ENCODE measurements at regions not wholly inside any gene's neighbourhood (a gene's known extent, or its start where the extent isn't known, plus 50 kb on each side); places are given as distances from the start of the nearest gene placed in this dataset.

- 72% methylated on average over 2 of the region's 2 CpGs for WGBS
- H3K9me3 ChIP-seq (ENCODE audit: control insufficient read depth in 4 of 4, low read length in 3 of 4) = peaks cover 0 to 2% (median 0%) of the 10 kb centered on the region in 4 donors
- H3K9ac ChIP-seq (ENCODE audit: low read depth in 1 of 2, low read length in 2 of 2) = no peak overlapping the region
- H3K27me3 ChIP-seq (ENCODE audit: control insufficient read depth in 4 of 4, insufficient read depth in 4 of 4, low read length in 3 of 4) = no peaks in the 10 kb centered on the region
- H3K27ac ChIP-seq (ENCODE audit: low read depth in 1 of 2, low read length in 2 of 2) = no peak overlapping the region
- TF ChIP-seq, protein P1, sequence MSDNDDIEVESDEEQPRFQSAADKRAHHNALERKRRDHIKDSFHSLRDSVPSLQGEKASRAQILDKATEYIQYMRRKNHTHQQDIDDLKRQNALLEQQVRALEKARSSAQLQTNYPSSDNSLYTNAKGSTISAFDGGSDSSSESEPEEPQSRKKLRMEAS (IDR thresholded peaks at IDR 0.05) = no peak
- TF ChIP-seq HNF4G (IDR thresholded peaks at IDR 0.05) (no peak), FOXA1 (IDR thresholded peaks at IDR 0.05) (no peak), CTCF (IDR thresholded peaks at IDR 0.05; ENCODE audit: low read depth, low read length, missing input control) (no peak), SP1 (IDR thresholded peaks at IDR 0.05) (no peak), JUND (IDR thresholded peaks at IDR 0.05) (no peak), ZBTB33 (IDR thresholded peaks at IDR 0.05) (no peak), RAD21 (IDR thresholded peaks at IDR 0.05) (no peak), YY1 (IDR thresholded peaks at IDR 0.05) (no peak), HNF4A (conservative IDR thresholded peaks at IDR 0.05) (no peak), GABPA (IDR thresholded peaks at IDR 0.05 in 1 of 2, conservative IDR thresholded peaks at IDR 0.05 in 1 of 2) (no peak), RXRA (IDR thresholded peaks at IDR 0.05) (no peak), NR2F2 (IDR thresholded peaks at IDR 0.05) (no peak), EGR1 (IDR thresholded peaks at IDR 0.05; ENCODE audit: low read depth in 2 of 2) (no peak), FOXA2 (IDR thresholded peaks at IDR 0.05) (no peak), TAF1 (conservative IDR thresholded peaks at IDR 0.05) (no peak), REST (IDR thresholded peaks at IDR 0.05) (no peak)
- TF ChIP-seq, protein P2, sequence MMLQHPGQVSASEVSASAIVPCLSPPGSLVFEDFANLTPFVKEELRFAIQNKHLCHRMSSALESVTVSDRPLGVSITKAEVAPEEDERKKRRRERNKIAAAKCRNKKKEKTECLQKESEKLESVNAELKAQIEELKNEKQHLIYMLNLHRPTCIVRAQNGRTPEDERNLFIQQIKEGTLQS (IDR thresholded peaks at IDR 0.05) = no peak
- no peaks in the 10 kb centered on the region for H3K4me1 ChIP-seq (ENCODE audit: control insufficient read depth in 4 of 4, insufficient read depth in 4 of 4, low read length in 3 of 4)
- H3K4me3 ChIP-seq (ENCODE audit: low read depth in 1 of 3, low read length in 3 of 3) = no peak overlapping the region
- no peak for DNase-seq (ENCODE audit: low spot score)
- no peaks in the 10 kb centered on the region for H3K36me3 ChIP-seq (ENCODE audit: control insufficient read depth in 4 of 4, insufficient read depth in 3 of 4, low read depth in 1 of 4, low read length in 3 of 4)
Measured at GRCh38 chr7:109178342-109178741, 608.7 kb downstream of the DNAJB9 start.

All from liver (tissue), 8 donors.